ENCODE measurements at regions not wholly inside any gene's neighbourhood (a gene's known extent, or its start where the extent isn't known, plus 50 kb on each side); places are given as distances from the start of the nearest gene placed in this dataset.

DNA sequence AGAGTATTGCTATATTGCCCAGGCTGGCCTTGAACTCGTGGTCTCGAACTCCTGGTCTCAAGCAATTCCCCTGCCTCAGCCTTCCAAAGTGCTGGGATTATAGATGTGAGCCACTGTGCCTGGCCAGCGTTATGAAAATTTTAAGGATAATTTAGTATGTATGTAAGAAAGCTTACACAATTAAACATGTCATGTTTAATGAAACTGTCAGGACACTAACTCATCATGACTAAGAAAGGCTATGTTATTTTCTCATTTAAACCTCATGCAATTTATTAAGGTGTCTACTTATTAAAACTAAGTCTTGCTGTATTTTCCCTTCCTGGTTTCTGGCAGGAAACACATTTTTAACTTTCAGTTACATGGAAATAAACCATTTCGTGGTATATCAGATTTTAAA is 106.8 kb upstream of the ATP10A start:
- ATAC-seq (ENCODE audit: insufficient number of reproducible peaks, low FRiP score, low read depth), result no peak
- TF ChIP-seq, protein P1, sequence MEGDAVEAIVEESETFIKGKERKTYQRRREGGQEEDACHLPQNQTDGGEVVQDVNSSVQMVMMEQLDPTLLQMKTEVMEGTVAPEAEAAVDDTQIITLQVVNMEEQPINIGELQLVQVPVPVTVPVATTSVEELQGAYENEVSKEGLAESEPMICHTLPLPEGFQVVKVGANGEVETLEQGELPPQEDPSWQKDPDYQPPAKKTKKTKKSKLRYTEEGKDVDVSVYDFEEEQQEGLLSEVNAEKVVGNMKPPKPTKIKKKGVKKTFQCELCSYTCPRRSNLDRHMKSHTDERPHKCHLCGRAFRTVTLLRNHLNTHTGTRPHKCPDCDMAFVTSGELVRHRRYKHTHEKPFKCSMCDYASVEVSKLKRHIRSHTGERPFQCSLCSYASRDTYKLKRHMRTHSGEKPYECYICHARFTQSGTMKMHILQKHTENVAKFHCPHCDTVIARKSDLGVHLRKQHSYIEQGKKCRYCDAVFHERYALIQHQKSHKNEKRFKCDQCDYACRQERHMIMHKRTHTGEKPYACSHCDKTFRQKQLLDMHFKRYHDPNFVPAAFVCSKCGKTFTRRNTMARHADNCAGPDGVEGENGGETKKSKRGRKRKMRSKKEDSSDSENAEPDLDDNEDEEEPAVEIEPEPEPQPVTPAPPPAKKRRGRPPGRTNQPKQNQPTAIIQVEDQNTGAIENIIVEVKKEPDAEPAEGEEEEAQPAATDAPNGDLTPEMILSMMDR (IDR thresholded peaks at IDR 0.05), result no peak
- peaks cover 4 to 27% of the 10 kb centered on the region in 2 donors for H3K4me1 ChIP-seq (ENCODE audit: control insufficient read depth in 1 of 2, low read depth in 2 of 2)
- H3K9me3 ChIP-seq, result no peaks in the 10 kb centered on the region
- no peak overlapping the region for H3K4me3 ChIP-seq
- no peaks in the 10 kb centered on the region for H3K27me3 ChIP-seq (replicated peaks; ENCODE audit: insufficient read depth)
- no peak overlapping the region for H3K27ac ChIP-seq
- no peak for DNase-seq (ENCODE audit: low spot score)
- H3K36me3 ChIP-seq, result no peaks in the 10 kb centered on the region

DNA sequence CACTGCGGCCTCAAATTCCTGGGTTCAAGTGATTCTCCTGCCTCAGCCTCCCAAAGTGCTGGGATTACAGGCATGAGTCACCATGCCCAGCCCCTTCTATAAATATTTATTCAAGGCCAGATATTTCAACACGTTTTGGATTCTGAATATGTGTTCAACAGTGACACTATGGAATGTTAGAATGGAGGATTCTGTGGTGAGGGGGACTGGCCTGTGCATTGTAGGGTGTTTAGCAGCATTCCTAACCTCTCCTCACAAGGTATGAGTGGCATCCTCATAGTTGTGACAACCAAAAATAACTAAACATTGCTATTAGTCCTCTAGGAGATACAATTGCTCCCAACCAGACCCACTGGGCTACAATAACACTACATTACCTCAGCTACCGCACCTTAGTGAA is 104.0 kb upstream of the ATP10A start:
- TF ChIP-seq, protein P1 (IDR thresholded peaks at IDR 0.05), result no peak
- no peaks in the 10 kb centered on the region for H3K9me3 ChIP-seq
- H3K27ac ChIP-seq, result no peak overlapping the region
- ATAC-seq (ENCODE audit: insufficient number of reproducible peaks, low FRiP score, low read depth), result no peak
- no peaks in the 10 kb centered on the region for H3K27me3 ChIP-seq (replicated peaks; ENCODE audit: insufficient read depth)
- no peaks in the 10 kb centered on the region for H3K36me3 ChIP-seq
- H3K4me3 ChIP-seq, result no peak overlapping the region
- no peak for DNase-seq (ENCODE audit: low spot score)
- peaks cover 2 to 15% of the 10 kb centered on the region in 2 donors for H3K4me1 ChIP-seq (ENCODE audit: control insufficient read depth in 1 of 2, low read depth in 2 of 2)

DNA sequence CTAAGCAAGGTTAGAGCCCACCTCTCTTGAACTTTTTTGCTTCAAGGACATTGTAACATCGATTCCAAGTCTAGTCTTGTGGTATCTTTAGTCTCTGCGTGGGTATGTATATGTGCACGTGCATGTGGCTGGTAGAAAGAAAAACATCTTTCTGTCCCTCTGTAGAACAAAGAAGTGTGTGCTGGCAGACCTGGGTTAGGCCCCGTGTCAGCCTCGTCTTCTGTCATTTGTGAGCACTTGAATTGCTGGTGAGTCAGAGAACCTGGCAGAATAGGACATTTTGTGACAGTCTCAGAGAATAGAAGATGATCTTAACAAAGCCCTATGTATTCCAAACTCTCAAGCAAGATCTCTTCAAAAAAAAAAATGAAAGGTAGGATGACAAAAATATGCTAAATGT is 102.2 kb upstream of the ATP10A start:
- Histone ChIP-seq H3K27me3 (replicated peaks; ENCODE audit: insufficient read depth) (no peaks in the 10 kb centered on the region), H3K4me1 (ENCODE audit: control insufficient read depth in 1 of 2, low read depth in 2 of 2) (peaks cover 0 to 3% of the 10 kb centered on the region in 2 donors), H3K27ac (no peak overlapping the region), H3K4me3 (no peak overlapping the region), H3K9me3 (no peaks in the 10 kb centered on the region), H3K36me3 (no peaks in the 10 kb centered on the region)
- ATAC-seq (ENCODE audit: insufficient number of reproducible peaks, low FRiP score, low read depth) (no peak), DNase-seq (ENCODE audit: low spot score) (no peak)
- TF ChIP-seq, protein P1 (IDR thresholded peaks at IDR 0.05), result no peak

DNA sequence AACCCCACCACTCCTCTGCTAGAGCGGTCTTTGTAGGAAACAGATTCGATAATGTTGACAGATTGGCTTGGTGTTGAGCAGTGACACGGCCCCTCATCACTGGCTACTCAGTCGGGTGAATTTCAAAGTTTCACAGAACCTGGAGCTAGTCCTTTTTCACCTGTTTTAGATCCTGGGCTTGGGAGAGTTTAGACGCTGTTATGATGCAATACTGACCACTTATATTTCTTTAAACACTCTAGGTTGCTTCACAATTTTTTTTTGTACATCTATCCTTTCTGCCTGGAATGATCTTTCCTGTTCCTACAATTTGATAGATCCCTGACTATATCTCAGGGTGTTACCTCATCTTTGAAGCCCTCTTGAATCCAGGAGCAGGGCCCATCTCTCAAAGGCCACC is 97.1 kb upstream of the ATP10A start:
- Histone ChIP-seq H3K27ac (no peak overlapping the region), H3K27me3 (replicated peaks; ENCODE audit: insufficient read depth) (no peaks in the 10 kb centered on the region), H3K4me3 (no peak overlapping the region), H3K36me3 (no peaks in the 10 kb centered on the region), H3K9me3 (no peaks in the 10 kb centered on the region), H3K4me1 (ENCODE audit: control insufficient read depth in 1 of 2, low read depth in 2 of 2) (no peaks in the 10 kb centered on the region)
- ATAC-seq (ENCODE audit: insufficient number of reproducible peaks, low FRiP score, low read depth) (no peak), DNase-seq (ENCODE audit: low spot score) (no peak)
- TF ChIP-seq, protein P1 (IDR thresholded peaks at IDR 0.05), result no peak

DNA sequence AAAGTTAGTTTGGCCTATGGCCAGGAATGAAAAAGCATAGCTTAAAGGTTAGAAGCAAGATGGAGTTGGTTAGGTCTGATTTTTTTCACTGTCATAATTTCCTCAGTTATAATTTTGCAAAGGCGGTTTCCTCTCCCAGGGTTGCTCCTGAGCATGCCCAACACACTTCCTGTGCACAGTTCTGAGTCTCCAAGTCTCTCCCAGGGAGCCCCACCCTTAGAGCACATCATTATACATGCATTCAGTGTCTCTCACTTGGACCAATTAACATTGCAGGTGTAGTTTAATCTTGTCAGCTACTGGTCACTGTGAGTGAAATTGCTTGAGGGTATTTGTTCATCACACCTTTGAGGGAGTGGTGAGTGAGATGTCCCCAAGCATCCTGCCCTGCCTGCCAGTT is 96.0 kb upstream of the ATP10A start:
- H3K27ac ChIP-seq, result no peak overlapping the region
- no peak overlapping the region for H3K4me3 ChIP-seq
- ATAC-seq (ENCODE audit: insufficient number of reproducible peaks, low FRiP score, low read depth) (no peak), DNase-seq (ENCODE audit: low spot score) (no peak)
- no peaks in the 10 kb centered on the region for H3K4me1 ChIP-seq (ENCODE audit: control insufficient read depth in 1 of 2, low read depth in 2 of 2)
- no peaks in the 10 kb centered on the region for H3K27me3 ChIP-seq (replicated peaks; ENCODE audit: insufficient read depth)
- H3K9me3 ChIP-seq, result no peaks in the 10 kb centered on the region
- TF ChIP-seq, protein P1 (IDR thresholded peaks at IDR 0.05), result no peak
- H3K36me3 ChIP-seq, result no peaks in the 10 kb centered on the region

Data from thoracic aorta (tissue), 2 donors.